Smooth muscle cell (in vitro differentiated cells): ENCODE measurements at regions not wholly inside any gene's neighbourhood (a gene's known extent, or its start where the extent isn't known, plus 50 kb on each side); places are given as distances from the start of the nearest gene placed in this dataset.

ENCODE experiments used
- DNase-seq: peaks from one replicate; lab custom pipeline; 2025; ENCODE audit not compliant: unreplicated experiment; lab: John Stamatoyannopoulos, UW
- H2AFZ ChIP-seq: fragments of 200-600 bp; sonication (generic); 2 replicates; pipeline ENCODE4 v1.6.0; 2016; ENCODE audit warnings: antibody characterized with exemption, low read depth, mild to moderate bottlenecking
- H3F3A ChIP-seq: fragments of 200-600 bp; sonication (generic); 2 replicates; pipeline ENCODE4 v1.6.0; 2017; ENCODE audit warnings: antibody characterized with exemption, low read depth
- H3K27ac ChIP-seq: fragments of 200-600 bp; sonication (generic); 2 replicates; pipeline ENCODE4 v1.5.1; 2016; ENCODE audit warnings: low read depth, mild to moderate bottlenecking
- H3K27me3 ChIP-seq: fragments of 200-600 bp; sonication (generic); 2 replicates; pipeline ENCODE4 v1.6.1; 2016; ENCODE audit warnings: low read depth, mild to moderate bottlenecking
- H3K36me3 ChIP-seq: fragments of 200-600 bp; sonication (generic); 2 replicates; pipeline ENCODE4 v1.5.1; 2016; ENCODE audit warnings: low read depth
- H3K4me1 ChIP-seq: fragments of 200-600 bp; sonication (generic); 2 replicates; pipeline ENCODE4 v1.5.1; 2016; ENCODE audit warnings: low read depth
- H3K4me2 ChIP-seq: fragments of 200-600 bp; sonication (generic); 2 replicates; pipeline ENCODE4 v1.6.0; 2016; ENCODE audit warnings: mild to moderate bottlenecking
- H3K4me3 ChIP-seq: fragments of 200-600 bp; sonication (generic); 2 replicates; pipeline ENCODE4 v1.5.1; 2016; ENCODE audit warnings: mild to moderate bottlenecking
- H3K79me2 ChIP-seq: fragments of 200-600 bp; sonication (generic); 2 replicates; pipeline ENCODE4 v1.6.0; 2016; ENCODE audit warnings: low read depth, mild to moderate bottlenecking
- H3K9ac ChIP-seq: fragments of 200-600 bp; sonication (generic); 2 replicates; pipeline ENCODE4 v1.6.0; 2016; ENCODE audit warnings: low read depth
- H3K9me3 ChIP-seq: fragments of 200-600 bp; sonication (generic); replicated peaks from 2 replicates; pipeline ENCODE4 v1.5.1; 2016; ENCODE audit warnings: low read depth
- H4K20me1 ChIP-seq: fragments of 200-600 bp; sonication (generic); 2 replicates; pipeline ENCODE4 v1.6.0; 2016; ENCODE audit warnings: low read depth
- CTCF ChIP-seq: fragments of 200-600 bp; sonication (generic); IDR thresholded peaks from 2 replicates; pipeline ENCODE4 v1.5.1; 2017; ENCODE audit warnings: borderline replicate concordance, mild to moderate bottlenecking, antibody characterized with exemption; ENCODE audit not compliant: insufficient read depth, poor library complexity, severe bottlenecking
- WGBS: methylation state at CpG from one replicate; pipeline ENCODE4 v1.1.7; 2016; ENCODE audit warnings: low lambda C conversion rate; 5-methylcytosine and 5-hydroxymethylcytosine counted together

- Histone ChIP-seq H3F3A (no peaks in the 10 kb centered on the region), H3K79me2 (no peaks in the 10 kb centered on the region), H3K4me2 (no peak overlapping the region), H3K36me3 (no peaks in the 10 kb centered on the region), H3K4me1 (no peaks in the 10 kb centered on the region), H4K20me1 (no peaks in the 10 kb centered on the region), H3K9ac (no peak overlapping the region), H3K4me3 (no peak overlapping the region), H3K27me3 (no peaks in the 10 kb centered on the region), H2AFZ (no peak overlapping the region), H3K27ac (no peak overlapping the region), H3K9me3 (no peaks in the 10 kb centered on the region)
- 81% methylated on average over 4 of the region's 4 CpGs for WGBS
- no peak for DNase-seq
- no peak for TF ChIP-seq CTCF
Observed at GRCh38 chr1:79517470-79518224, 511.1 kb upstream of the ADGRL4 start.

DNA sequence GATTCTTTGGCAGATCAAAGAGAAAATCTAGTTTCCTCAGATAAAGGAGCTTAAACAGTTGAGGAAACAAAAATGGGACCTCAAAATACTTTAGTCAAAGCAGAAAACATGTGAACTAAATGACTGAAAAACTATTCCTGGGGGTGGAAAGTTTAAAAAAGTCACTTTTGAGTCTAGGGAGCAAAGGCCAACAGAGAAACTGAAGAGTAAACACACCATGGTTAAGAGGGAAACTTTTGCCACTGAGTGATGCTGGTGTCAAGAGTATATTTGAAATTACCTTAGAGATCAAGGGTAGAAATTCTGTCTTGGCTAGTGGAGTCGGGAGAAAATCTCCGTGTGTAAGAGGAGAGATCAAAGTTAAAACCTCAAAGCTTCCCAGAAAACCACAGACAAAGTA, 501.2 kb upstream of the ADGRL4 start:
- 19% methylated on average over 2 of the region's 2 CpGs for WGBS
- Histone ChIP-seq H3K27me3 (no peaks in the 10 kb centered on the region), H3K4me2 (peak overlapping the region; percentile 24), H3K27ac (no peak overlapping the region), H3K4me3 (no peak overlapping the region), H3K36me3 (no peaks in the 10 kb centered on the region), H3K4me1 (peaks cover 5% of the 10 kb centered on the region), H2AFZ (no peak overlapping the region), H4K20me1 (no peaks in the 10 kb centered on the region), H3K9ac (no peak overlapping the region), H3K79me2 (no peaks in the 10 kb centered on the region), H3F3A (no peaks in the 10 kb centered on the region), H3K9me3 (no peaks in the 10 kb centered on the region)
- DNase-seq = no peak
- no peak for TF ChIP-seq CTCF

GRCh38 chr1:79501153-79501552, 494.6 kb upstream of the ADGRL4 start:
- DNase-seq = no peak
- Histone ChIP-seq H3K4me2 (no peak overlapping the region), H3K9me3 (no peaks in the 10 kb centered on the region), H3K4me3 (no peak overlapping the region), H3K36me3 (no peaks in the 10 kb centered on the region), H3K4me1 (no peaks in the 10 kb centered on the region), H3K27ac (no peak overlapping the region), H4K20me1 (no peaks in the 10 kb centered on the region), H3F3A (no peaks in the 10 kb centered on the region), H3K79me2 (no peaks in the 10 kb centered on the region), H3K27me3 (no peaks in the 10 kb centered on the region), H3K9ac (no peak overlapping the region), H2AFZ (no peak overlapping the region)
- WGBS = 87% methylated on average over 3 of the region's 3 CpGs
- TF ChIP-seq CTCF = no peak

DNA sequence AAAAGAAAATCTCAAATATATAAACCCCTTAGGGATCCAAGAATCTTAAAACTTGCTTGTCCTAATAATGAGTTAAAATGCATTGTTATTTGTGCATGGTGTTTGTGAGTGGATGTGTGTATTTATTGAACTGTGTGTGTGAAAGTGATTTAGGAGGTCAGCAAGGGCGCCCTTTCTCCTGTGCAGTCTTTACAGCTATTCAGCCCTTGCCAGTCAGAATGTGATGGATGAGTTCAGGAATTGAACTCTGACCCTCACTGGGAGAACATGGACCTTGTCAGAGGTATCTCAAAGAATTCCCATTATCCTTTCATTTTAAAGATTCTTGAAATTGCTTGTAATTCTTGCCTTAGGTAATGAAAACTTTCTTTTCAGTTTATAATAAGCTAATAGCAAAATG, 493.0 kb upstream of the ADGRL4 start:
- DNase-seq = no peak
- Histone ChIP-seq H3K9me3 (no peaks in the 10 kb centered on the region), H3K4me3 (no peak overlapping the region), H3F3A (no peaks in the 10 kb centered on the region), H3K4me1 (no peaks in the 10 kb centered on the region), H2AFZ (no peak overlapping the region), H3K79me2 (no peaks in the 10 kb centered on the region), H3K27ac (no peak overlapping the region), H3K36me3 (no peaks in the 10 kb centered on the region), H3K9ac (no peak overlapping the region), H3K27me3 (no peaks in the 10 kb centered on the region), H4K20me1 (no peaks in the 10 kb centered on the region), H3K4me2 (no peak overlapping the region)
- WGBS = 90% methylated on average over 1 of the region's 1 CpG
- TF ChIP-seq CTCF = no peak
